Activated naive CD4-positive, alpha-beta T cell treated with anti-CD3 and anti-CD28 coated beads, Interleukin-2, amount 10 ng/mL, durations not matched to agents 7 days and 5 days (primary cell): ENCODE measurements at regions not wholly inside any gene's neighbourhood (a gene's known extent, or its start where the extent isn't known, plus 50 kb on each side); places are given as distances from the start of the nearest gene placed in this dataset.

ENCODE experiments used
- CTCF ChIA-PET: fragments of 350-600 bp; sonication (Branson Sonifier 250); formaldehyde crosslinking; loops from one replicate; lab custom pipeline; 2021; ENCODE audit warnings: antibody characterized with exemption; lab: Charles Lee
- DNase-seq: peaks from one replicate; pipeline ENCODE4 v3.0.0-alpha.2; 2020
- H3K27ac Mint-ChIP-seq: one replicate; pipeline ENCODE4 v1.8.0; 2021; ENCODE audit warnings: mild to moderate bottlenecking, moderate library complexity, mixed read lengths
- H3K27me3 Mint-ChIP-seq: one replicate; pipeline ENCODE4 v1.8.0; 2021; ENCODE audit warnings: mild to moderate bottlenecking, mixed read lengths
- H3K36me3 Mint-ChIP-seq: one replicate; pipeline ENCODE4 v1.8.0; 2021; ENCODE audit warnings: mixed read lengths
- H3K4me1 Mint-ChIP-seq: one replicate; pipeline ENCODE4 v1.8.0; 2021; ENCODE audit warnings: mixed read lengths
- H3K4me3 Mint-ChIP-seq: one replicate; pipeline ENCODE4 v1.8.0; 2021; ENCODE audit warnings: mild to moderate bottlenecking, moderate library complexity, mixed read lengths
- H3K9me3 Mint-ChIP-seq: one replicate; pipeline ENCODE4 v1.8.0; 2021; ENCODE audit warnings: mixed read lengths

DNA sequence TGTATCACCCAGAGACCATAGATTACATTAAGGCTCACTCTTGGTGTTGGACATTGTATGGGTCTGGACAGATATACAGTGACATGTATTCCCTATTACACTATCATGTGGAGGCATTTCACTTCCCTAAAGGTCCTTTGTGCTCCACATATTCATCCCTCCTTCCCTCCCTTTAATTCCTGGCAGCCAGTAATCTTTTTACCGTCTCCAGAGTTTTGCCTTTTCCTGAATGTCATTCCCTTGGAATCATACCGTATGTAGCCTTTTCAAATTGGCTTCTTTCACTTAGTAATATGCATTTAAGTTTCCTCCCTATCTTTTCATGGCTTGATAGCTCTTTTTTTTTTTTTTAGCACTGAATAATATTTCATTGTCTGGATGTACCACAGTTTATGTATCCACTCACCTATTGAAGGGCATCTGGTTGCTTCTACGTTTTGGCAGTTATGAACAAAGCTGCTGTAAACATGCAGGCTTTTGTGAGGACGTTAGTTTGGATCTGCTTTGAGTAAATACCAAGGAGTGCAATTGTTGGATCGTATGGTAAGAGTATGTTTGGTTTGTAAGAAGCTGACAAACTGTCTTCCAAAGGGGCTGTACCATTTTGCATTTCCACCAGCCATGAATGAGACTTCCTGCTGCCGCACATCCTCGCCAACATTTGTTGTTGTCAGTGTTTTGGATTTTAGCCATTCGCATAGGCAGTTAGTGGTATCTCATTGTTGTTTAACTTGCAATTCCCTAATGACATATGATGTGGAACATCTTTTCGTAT lies 122.1 kb upstream of the SMIM23 start:
- no peaks in the 10 kb centered on the region for H3K9me3 Mint-ChIP-seq
- H3K4me3 Mint-ChIP-seq: no peak overlapping the region
- H3K27ac Mint-ChIP-seq: no peak overlapping the region
- no peak for DNase-seq
- H3K36me3 Mint-ChIP-seq: no peaks in the 10 kb centered on the region
- H3K27me3 Mint-ChIP-seq: no peaks in the 10 kb centered on the region
- H3K4me1 Mint-ChIP-seq: no peaks in the 10 kb centered on the region
- CTCF ChIA-PET: no interaction called here

DNA sequence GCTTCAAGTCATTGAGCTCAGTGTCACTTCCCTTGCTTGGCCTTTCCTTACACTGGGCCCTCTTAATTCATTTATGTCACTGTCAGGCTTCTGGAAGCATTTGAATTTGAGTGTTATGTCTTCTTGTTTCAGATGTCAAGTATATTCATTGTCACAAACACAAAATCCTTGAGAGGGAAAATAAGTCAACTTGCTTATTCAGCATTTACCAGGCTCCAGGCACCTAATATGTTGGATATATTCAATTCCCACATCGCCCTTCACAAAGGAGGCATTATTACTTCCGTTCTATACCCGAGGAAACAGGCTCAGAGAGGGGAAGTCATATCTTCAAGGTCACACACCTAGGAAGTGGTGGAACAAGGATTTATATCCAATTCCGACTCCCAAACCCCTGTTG lies 121.1 kb upstream of the SMIM23 start:
- Mint-ChIP-seq H3K27ac (no peak overlapping the region), H3K4me3 (no peak overlapping the region), H3K9me3 (no peaks in the 10 kb centered on the region), H3K4me1 (no peaks in the 10 kb centered on the region), H3K36me3 (no peaks in the 10 kb centered on the region), H3K27me3 (no peaks in the 10 kb centered on the region)
- CTCF ChIA-PET: no interaction called here
- no peak for DNase-seq

DNA sequence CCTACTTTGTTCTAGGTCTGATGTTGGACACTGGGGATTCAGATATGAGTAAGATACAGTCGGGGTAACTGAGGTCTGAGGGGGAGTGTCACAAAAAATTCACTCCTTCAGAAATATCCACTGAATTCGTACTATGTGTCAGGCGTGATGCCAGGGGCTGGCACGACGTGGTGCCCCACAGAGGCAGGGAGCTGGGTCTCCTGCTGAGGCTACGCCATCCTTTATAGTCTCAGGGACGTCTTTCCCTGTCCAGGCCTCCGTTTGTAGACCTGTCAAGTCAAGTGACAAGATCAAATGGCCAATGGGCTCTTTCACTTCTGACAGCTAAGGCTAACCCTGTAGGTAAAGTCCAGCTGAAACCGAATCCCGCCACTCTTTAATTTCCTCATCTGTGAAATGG lies 118.8 kb upstream of the SMIM23 start:
- no peaks in the 10 kb centered on the region for H3K4me1 Mint-ChIP-seq
- no peak overlapping the region for H3K4me3 Mint-ChIP-seq
- CTCF ChIA-PET: no interaction called here
- H3K9me3 Mint-ChIP-seq: no peaks in the 10 kb centered on the region
- H3K36me3 Mint-ChIP-seq: no peaks in the 10 kb centered on the region
- H3K27ac Mint-ChIP-seq: no peak overlapping the region
- DNase-seq: no peak
- H3K27me3 Mint-ChIP-seq: peaks cover 7% of the 10 kb centered on the region

DNA sequence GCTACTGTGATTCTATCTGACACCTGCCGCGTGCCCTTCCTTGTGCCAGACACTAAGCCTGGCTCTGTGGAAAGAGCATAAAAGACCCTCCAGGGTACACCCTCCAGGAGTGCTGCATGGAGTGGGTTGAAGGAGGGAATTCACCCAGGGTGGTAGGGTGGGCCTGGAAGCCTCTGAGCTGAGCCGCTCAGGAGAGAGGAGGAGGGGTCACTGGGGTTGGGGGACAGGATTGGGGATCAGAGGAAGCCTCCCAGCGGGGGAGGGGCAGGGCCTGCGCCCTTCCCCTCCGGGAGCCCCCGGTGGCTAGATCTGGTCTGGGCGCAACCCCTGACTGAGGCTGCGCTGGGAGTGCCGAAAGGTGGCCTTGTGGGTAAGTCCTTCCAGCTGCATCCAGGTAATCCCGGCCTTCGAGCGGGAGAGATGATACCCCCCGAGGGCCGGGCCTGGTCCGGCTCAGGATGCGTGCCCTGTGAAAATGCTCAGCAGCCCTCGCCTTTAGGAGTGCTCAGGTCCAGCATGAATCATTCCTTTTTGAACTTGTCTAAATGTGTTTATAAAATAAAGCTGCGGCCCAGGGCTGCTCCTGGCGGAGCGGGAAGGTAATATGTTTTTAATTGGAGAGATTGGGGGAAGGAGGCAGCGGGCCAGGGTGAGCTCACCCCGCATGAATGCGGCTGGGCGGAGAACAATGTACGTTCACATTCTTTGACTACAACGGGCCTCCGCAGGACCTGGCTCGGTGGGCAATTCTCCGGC lies 118.1 kb upstream of the SMIM23 start:
- DNase-seq: no peak
- H3K27ac Mint-ChIP-seq: no peak overlapping the region

DNA sequence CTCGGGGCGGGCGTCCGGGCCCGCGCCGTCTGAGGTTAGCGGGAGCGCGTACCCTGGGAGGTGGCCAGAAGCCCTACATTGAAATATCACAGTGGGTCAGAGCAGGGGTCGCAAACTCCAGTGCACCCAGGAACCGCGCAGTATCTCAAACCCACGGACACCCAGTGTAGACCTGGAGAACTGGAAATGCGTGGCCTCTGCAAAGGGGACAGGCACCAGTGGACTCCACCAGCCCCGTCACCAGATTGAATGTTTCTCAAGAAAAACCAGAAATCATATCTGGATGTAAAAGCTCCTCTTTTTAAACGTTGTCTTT lies 117.6 kb upstream of the SMIM23 start:
- Mint-ChIP-seq H3K9me3 (no peaks in the 10 kb centered on the region), H3K4me3 (no peak overlapping the region), H3K36me3 (no peaks in the 10 kb centered on the region), H3K27me3 (peaks cover 12% of the 10 kb centered on the region), H3K4me1 (no peaks in the 10 kb centered on the region), H3K27ac (no peak overlapping the region)
- CTCF ChIA-PET: no interaction called here
- DNase-seq: no peak

More for the DNA sequence above, 118.1 kb upstream of the SMIM23 start:
- Mint-ChIP-seq H3K4me1 (no peaks in the 10 kb centered on the region), H3K36me3 (no peaks in the 10 kb centered on the region), H3K9me3 (no peaks in the 10 kb centered on the region), H3K4me3 (no peak overlapping the region), H3K27me3 (peaks cover 9% of the 10 kb centered on the region)
- CTCF ChIA-PET: no interaction called here

DNA sequence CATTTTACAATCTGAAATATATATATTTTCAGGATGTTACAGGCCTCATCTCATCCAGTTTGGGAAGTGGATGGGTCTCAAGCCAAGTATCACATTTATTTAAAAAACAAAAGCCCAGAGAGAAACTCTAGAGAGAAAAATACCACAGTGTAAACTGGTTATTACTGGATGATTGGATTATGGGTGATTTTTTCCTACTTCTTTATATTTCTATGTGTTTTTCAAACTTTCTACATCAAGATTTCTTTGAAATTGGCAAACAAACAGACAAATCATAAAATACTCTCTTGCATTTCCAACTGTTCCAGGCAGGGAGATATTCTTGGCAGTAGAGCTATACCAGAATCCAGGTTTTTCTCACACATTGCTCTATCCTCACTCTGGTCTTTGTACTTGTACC lies 116.0 kb upstream of the SMIM23 start:
- no peaks in the 10 kb centered on the region for H3K9me3 Mint-ChIP-seq
- CTCF ChIA-PET: no interaction called here
- peaks cover 18% of the 10 kb centered on the region for H3K27me3 Mint-ChIP-seq
- no peaks in the 10 kb centered on the region for H3K36me3 Mint-ChIP-seq
- H3K4me3 Mint-ChIP-seq: no peak overlapping the region
- H3K27ac Mint-ChIP-seq: no peak overlapping the region
- no peak for DNase-seq
- H3K4me1 Mint-ChIP-seq: no peaks in the 10 kb centered on the region

DNA sequence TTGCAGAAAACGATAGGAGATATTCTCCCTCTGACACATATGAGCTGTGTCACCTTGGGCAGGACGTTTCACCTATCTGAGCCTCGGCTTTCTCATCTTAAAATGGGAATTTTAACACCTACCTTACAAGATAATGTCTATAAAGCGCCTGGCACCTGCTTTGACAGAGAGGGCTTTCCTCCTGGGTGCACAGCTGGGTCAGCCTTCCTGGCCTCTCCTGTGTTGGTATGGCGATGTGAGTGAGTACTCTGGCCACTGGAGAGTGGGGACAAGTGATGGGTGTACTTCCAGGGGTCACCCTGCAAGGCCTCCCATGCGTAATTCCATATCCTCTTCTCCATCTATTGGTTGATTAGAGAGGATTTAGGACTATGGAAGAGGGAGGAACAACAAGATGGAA lies 113.1 kb upstream of the SMIM23 start:
- CTCF ChIA-PET: no interaction called here
- Mint-ChIP-seq H3K4me3 (no peak overlapping the region), H3K27ac (no peak overlapping the region), H3K9me3 (no peaks in the 10 kb centered on the region), H3K4me1 (no peaks in the 10 kb centered on the region), H3K27me3 (peaks cover 26% of the 10 kb centered on the region), H3K36me3 (no peaks in the 10 kb centered on the region)
- no peak for DNase-seq

DNA sequence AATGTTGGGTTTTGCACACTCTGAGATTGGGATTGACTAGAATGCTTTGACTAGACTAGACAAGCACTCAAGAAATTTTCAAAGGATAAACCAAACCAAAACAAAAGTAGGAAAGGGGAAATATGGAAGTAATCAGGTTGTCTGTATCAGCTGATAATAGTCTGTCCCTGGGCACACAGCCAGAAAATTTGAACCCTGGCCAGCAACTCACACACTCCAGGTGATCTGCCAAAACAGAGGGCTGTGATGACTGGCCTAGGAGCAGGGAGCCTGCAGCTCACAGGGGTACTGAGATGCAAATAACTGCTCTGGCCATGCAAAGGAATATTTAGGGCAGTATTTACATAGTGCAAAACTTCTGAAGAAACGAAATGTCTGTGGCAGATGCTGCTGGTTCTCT lies 112.3 kb upstream of the SMIM23 start:
- Mint-ChIP-seq H3K27me3 (peaks cover 26% of the 10 kb centered on the region), H3K4me3 (no peak overlapping the region), H3K4me1 (no peaks in the 10 kb centered on the region), H3K27ac (no peak overlapping the region), H3K9me3 (no peaks in the 10 kb centered on the region), H3K36me3 (no peaks in the 10 kb centered on the region)
- DNase-seq: no peak
- CTCF ChIA-PET: no interaction called here

DNA sequence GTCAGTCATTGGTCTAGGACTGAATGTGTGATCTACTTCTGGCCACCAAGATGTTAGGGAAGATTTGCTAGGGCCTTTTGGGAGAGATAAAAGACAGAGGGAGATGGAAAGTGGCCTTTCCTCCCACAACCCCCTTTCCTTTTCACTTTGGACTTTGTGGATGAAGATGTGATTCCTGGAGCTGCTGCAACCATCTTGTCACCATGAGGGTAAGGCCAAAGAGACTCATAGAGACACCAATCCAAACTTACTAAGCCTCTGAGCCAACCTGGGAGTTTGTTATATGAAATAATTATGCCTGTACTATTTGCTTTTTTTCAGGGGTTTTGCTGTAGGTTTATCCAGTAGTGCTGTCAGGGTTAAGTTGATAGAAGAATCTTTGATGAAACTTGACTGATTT lies 111.8 kb upstream of the SMIM23 start:
- no peaks in the 10 kb centered on the region for H3K9me3 Mint-ChIP-seq
- no peak for DNase-seq
- no peak overlapping the region for H3K27ac Mint-ChIP-seq
- H3K4me1 Mint-ChIP-seq: no peaks in the 10 kb centered on the region
- H3K4me3 Mint-ChIP-seq: no peak overlapping the region
- CTCF ChIA-PET: no interaction called here
- H3K27me3 Mint-ChIP-seq: peaks cover 26% of the 10 kb centered on the region
- no peaks in the 10 kb centered on the region for H3K36me3 Mint-ChIP-seq

DNA sequence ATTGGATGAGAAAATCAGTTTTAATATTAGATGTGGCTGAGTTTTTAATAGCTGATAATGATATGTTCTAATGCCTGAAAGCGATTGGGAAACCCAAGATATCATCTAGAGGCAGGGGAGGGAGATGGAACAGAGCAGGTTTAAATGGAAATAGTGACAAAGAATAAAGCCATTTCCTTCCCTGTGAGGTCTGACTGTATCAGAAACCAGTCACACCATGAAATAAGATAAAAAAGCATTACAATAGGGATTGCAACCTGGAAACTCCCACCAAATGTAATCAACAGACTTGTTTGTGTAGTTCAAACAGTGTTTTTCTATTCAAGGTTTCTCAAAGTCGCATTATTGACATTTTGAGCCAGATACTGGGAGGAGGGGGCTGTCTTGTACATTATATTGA lies 110.1 kb upstream of the SMIM23 start:
- peaks cover 29% of the 10 kb centered on the region for H3K27me3 Mint-ChIP-seq
- CTCF ChIA-PET: no interaction called here
- no peaks in the 10 kb centered on the region for H3K9me3 Mint-ChIP-seq
- DNase-seq: no peak
- no peak overlapping the region for H3K4me3 Mint-ChIP-seq
- no peaks in the 10 kb centered on the region for H3K36me3 Mint-ChIP-seq
- no peak overlapping the region for H3K27ac Mint-ChIP-seq
- no peaks in the 10 kb centered on the region for H3K4me1 Mint-ChIP-seq

DNA sequence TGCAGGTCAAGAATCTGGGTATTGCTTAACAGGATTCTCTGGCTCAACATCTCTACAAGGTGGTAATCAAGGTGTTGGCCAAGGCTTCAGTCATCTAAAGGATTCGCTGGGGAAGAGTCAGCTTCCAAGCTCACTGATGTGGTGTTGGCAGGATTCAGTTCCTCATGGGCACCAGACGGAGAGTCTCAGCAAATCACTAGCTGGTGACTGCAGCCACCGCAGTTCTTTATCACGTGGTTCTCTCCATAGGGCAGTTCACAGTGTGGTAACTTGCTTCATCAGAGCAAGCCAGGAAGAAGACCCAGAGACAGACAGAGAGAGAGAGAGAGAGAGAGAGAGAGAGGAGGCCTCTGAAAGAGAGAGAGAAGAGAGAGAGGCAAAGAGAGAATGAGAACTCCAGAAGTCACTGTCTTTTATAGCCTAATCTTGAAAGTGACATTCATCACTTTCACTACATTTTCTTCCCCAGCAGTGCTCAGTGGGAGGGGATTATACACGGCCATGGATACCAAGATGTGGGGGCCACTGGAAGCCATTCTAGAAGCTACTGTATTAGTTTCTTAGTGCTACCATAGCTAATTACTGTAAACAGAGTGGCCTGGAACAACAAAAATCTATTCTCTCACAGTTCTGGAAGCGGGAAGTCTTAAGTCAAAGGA lies 109.2 kb upstream of the SMIM23 start:
- Mint-ChIP-seq H3K27me3 (peaks cover 25% of the 10 kb centered on the region), H3K36me3 (no peaks in the 10 kb centered on the region), H3K4me3 (no peak overlapping the region), H3K9me3 (no peaks in the 10 kb centered on the region), H3K27ac (no peak overlapping the region), H3K4me1 (no peaks in the 10 kb centered on the region)
- CTCF ChIA-PET: no interaction called here
- no peak for DNase-seq

DNA sequence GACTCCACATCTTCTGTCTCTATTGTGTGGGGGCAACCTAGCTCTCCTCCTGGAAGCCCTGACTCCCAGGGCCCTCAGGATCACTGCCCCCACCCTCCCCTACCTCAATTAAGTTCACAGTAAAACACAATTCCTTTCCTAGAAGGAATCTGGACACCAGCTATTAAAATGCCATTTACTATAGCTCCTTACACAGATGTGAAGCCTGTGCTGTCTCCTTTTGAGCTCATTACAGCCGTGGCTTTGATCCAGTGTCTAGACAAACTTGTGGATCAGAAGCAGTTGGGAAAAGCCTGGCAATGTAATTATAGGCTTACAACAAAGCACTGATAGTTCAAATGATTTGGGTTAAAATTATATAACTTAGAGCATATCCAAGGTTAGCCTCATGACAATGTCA lies 107.0 kb upstream of the SMIM23 start:
- Mint-ChIP-seq H3K27ac (no peak overlapping the region), H3K27me3 (peaks cover 39% of the 10 kb centered on the region), H3K9me3 (no peaks in the 10 kb centered on the region), H3K4me3 (no peak overlapping the region), H3K4me1 (no peaks in the 10 kb centered on the region), H3K36me3 (no peaks in the 10 kb centered on the region)
- CTCF ChIA-PET: no interaction called here
- no peak for DNase-seq

DNA sequence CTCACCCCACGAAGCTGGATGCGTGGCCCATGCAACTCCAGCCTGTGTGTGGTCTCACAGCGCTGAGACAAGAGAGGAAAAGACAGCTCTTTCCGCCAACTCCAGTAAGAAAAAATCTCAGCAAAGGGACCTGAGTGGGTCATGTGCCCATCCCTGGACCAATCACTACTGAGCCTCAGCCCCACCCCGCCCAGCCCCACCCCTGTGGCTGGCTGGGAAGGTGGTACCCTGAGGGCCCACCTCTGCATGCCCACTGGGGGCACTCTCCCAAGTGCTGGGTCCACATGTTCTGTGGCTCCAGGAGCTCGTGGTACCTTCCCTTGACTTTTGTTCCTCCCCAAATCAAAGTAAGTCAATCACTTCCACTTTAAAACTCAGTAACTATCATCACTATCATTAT lies 105.1 kb upstream of the SMIM23 start:
- no peak for DNase-seq
- no peaks in the 10 kb centered on the region for H3K36me3 Mint-ChIP-seq
- no peaks in the 10 kb centered on the region for H3K9me3 Mint-ChIP-seq
- CTCF ChIA-PET: no interaction called here
- H3K27me3 Mint-ChIP-seq: peaks cover 29% of the 10 kb centered on the region
- no peaks in the 10 kb centered on the region for H3K4me1 Mint-ChIP-seq
- no peak overlapping the region for H3K27ac Mint-ChIP-seq
- H3K4me3 Mint-ChIP-seq: no peak overlapping the region

DNA sequence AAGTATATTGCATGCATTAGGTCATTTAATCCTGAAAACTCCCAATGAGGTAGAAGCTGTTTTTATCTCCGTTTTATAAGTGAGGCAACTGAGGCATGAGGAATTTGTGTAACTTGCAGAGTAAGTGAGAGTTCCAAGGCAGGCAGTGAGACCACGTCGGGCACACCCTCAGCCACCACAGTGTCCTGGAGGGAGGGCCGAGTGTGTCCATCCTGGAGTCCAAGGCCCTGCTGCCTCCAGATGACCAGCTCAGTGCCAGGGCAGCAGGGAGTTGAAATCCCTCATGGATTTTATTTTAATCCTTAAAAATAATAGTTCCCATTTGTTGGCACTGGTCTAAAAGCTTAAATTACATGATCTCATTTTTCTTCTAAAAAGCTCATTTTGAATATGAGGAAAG lies 104.6 kb upstream of the SMIM23 start:
- H3K4me1 Mint-ChIP-seq: no peaks in the 10 kb centered on the region
- H3K27ac Mint-ChIP-seq: no peak overlapping the region
- no peak for DNase-seq
- H3K9me3 Mint-ChIP-seq: no peaks in the 10 kb centered on the region
- H3K4me3 Mint-ChIP-seq: no peak overlapping the region
- CTCF ChIA-PET: no interaction called here
- peaks cover 29% of the 10 kb centered on the region for H3K27me3 Mint-ChIP-seq
- H3K36me3 Mint-ChIP-seq: no peaks in the 10 kb centered on the region

DNA sequence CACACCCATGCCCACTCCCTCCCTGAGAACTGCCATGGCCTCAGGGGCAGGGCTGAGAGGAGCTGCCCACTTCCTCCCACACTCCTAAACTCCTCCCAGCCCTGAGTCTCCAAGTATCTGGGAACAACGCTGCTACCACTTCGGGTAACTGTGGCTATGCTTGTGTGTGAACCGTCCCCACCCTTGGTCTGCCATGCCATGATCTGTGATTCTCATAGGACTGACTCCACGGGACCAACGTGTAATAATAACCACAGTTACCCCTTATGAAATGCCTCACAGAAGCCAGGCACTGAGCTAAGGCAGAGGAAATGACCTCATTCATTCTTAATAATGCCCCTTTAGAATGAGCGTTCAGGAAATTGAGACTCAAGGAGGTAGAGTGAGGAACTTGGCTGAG lies 103.9 kb upstream of the SMIM23 start:
- CTCF ChIA-PET: no interaction called here
- DNase-seq: no peak
- no peaks in the 10 kb centered on the region for H3K36me3 Mint-ChIP-seq
- H3K27ac Mint-ChIP-seq: no peak overlapping the region
- H3K4me3 Mint-ChIP-seq: no peak overlapping the region
- H3K4me1 Mint-ChIP-seq: no peaks in the 10 kb centered on the region
- peaks cover 25% of the 10 kb centered on the region for H3K27me3 Mint-ChIP-seq
- no peaks in the 10 kb centered on the region for H3K9me3 Mint-ChIP-seq
